ENCODE measurements at regions not wholly inside any gene's neighbourhood (a gene's known extent, or its start where the extent isn't known, plus 50 kb on each side); places are given as distances from the start of the nearest gene placed in this dataset.

- TF ChIP-seq POLR2AphosphoS5 (IDR thresholded peaks at IDR 0.05; ENCODE audit: low read depth, low read length) (no peak), POLR2A (IDR thresholded peaks at IDR 0.05; ENCODE audit: low read depth, low read length) (no peak), POU2F2 (IDR thresholded peaks at IDR 0.05; ENCODE audit: low read depth, low read length) (no peak), TAF1 (IDR thresholded peaks at IDR 0.05; ENCODE audit: low read depth, low read length) (no peak), PAX5 (IDR thresholded peaks at IDR 0.05; ENCODE audit: insufficient read depth, low read length, severe bottlenecking) (no peak), SPI1 (IDR thresholded peaks at IDR 0.05; ENCODE audit: low read depth, low read length) (no peak)
These were observed 226.4 kb downstream of the PCDH17 start for GRCh38 chr13:57857945-57858344.

All from GM12891 (cell line).